Hematopoietic multipotent progenitor cell treated with erythropoietin and hydrocortisone succinate and interleukin-3 and kit ligand, for 6 days (in vitro differentiated cells): ENCODE measurements at regions not wholly inside any gene's neighbourhood (a gene's known extent, or its start where the extent isn't known, plus 50 kb on each side); places are given as distances from the start of the nearest gene placed in this dataset.

Source experiments
- DNase-seq: peaks from one replicate; pipeline ENCODE4 v3.0.0-alpha.2; 2015

GRCh38 chr2:129248198-129248597 is 731.3 kb upstream of the RAB6C start:
- no peak for DNase-seq

GRCh38 chr2:129252781-129253460 is 726.5 kb upstream of the RAB6C start:
- DNase-seq = no peak

- peak; percentile 47 for DNase-seq
Measured at GRCh38 chr2:129253461-129253812, 726.0 kb upstream of the RAB6C start.

DNA sequence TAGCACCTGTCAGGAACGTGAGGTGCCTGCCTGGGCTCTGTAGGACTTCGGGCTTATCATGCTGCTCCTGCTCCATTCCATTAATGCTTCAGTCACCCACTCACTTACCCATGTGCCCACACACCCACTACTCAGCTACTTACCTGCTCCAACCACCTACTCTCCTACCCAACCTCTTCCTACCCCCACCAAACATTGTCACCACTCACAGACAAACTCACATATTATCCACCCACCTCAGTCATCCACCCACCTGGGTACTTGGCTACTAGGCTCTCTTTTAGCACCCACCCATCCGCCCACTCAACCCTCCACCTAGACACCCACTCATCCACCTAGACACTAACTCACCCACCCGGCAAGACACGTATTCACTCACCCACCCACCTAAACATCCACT is 724.7 kb upstream of the RAB6C start:
- DNase-seq = no peak

DNA sequence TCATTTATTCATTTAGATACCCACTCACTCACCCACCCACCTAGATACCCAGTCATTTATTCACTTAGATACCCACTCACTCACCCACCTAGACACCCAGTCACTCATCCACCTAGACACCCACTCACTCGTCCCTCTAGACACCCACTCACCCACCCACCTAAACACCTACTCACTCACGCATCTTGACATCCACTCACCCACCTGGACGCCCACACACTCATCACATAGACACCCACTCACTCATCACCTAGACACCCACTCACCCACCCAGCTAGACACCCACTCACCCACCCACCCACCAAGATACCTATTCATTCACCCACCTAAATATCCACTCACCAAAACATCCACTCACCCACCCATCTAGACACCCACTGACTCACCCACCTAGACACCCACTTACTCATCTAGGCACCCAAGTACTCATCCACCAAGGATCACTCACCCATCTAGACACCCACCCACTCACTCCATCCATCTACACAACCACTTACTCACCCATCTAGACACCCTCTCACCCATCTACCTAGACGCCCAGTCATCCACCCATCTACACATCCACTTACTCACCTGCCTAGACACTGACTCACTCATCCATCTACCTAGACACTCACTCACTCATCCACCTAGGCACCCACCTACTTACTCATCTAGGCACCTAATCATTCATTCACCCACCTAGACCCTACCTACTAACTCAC is 723.7 kb upstream of the RAB6C start:
- no peak for DNase-seq

GRCh38 chr2:129256642-129257041 is 722.8 kb upstream of the RAB6C start:
- no peak for DNase-seq

DNA sequence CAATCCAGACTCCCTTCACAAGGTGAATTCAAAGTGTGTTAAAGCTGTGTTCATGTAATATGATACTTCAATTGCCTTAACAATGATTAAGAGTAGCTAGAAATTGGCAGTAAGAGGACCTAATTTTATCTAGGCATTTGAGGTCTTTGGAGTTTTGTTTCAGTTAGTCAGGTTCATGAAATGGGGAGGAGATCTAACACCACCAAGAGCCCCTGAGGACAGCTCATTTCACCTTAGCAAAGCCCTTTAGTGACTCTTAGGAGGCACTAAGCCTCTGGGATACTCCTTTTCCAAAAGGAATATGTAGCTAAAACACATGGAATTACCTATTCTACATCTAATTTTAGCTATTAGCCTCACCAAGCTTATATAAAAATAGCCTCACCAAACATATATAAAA is 716.5 kb upstream of the RAB6C start:
- DNase-seq = no peak

- DNase-seq = no peak
Measured at GRCh38 chr2:129263939-129264338, 715.5 kb upstream of the RAB6C start.

DNA sequence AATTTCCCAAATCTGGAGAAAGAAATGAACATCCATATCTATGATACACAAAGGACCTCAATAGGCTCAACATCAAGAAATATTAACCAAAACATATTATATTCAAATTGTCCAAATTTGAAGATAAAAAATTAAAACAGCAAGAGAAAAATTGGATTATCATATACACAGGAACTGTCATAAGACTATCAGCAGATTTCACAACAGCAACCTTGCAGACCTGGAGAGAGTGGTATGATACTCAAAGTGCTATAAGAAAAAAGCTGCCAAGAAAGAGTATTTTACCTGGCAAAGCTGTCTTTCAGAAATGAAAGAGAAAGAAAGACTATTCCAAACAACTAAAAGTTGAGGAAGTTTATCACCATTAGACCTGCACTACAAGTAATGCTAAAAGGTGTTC is 711.9 kb upstream of the RAB6C start:
- DNase-seq = no peak

- DNase-seq = no peak
Measured at GRCh38 chr2:129273266-129274037, 706.0 kb upstream of the RAB6C start.

GRCh38 chr2:129274038-129274415 is 705.4 kb upstream of the RAB6C start:
- DNase-seq = no peak

DNA sequence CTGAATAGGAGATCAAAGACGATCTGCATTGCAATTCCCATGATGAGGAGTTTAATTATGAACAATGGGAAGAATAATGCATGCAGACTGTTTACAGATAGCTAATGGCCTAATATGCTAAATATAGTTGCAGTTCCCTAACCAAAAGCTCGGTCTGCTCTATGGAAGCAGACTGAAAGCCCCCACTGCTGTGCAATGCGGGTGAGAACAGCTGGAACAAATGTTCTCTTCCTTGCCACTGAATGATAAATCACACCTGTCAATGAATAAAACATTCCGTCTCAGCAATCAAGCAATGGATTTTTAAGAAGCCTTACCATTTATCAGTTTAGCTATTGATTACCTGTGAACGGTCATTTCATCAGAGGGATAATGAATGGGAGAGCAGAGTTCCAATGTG is 704.5 kb upstream of the RAB6C start:
- DNase-seq = no peak

DNA sequence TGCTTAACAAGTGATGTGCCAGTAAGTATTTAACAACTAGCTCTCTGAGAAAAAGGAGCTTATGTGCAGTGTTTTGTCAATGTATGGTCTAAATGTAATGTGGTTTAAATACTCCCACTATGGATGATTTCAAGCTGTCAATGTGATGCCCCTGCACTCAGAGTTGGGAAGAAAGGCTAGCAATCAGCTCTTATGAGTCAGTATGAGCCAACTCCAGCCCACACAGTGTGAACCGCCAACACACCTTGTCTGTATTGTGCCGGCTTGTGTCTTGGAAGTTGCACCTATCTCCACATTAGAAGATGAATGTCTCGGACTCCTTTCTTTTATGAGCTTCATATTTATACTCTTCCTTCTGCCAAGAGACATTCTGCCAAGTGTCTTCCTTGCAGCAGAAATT is 703.8 kb upstream of the RAB6C start:
- DNase-seq = no peak

- DNase-seq = no peak
Measured at GRCh38 chr2:129276978-129277584, 702.4 kb upstream of the RAB6C start.

DNA sequence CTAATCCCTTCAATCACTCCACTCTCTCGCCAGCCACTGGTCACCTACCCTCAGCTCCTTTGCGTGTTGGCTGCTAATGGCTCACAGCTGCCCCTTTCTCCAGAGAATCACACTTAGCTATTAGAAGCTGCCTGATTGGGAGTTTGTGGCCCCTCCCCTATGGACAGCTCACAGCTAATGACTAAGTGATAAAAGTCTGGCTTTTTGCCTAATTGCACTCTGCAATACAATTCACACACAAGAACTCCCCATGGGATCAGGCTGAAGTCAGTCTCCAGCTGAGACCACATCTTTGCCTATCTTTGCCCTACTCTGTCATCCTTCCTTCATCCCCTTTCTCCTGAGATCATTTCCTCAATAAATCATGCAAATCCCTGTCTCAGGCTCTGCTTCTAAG is 701.9 kb upstream of the RAB6C start:
- DNase-seq = no peak

DNA sequence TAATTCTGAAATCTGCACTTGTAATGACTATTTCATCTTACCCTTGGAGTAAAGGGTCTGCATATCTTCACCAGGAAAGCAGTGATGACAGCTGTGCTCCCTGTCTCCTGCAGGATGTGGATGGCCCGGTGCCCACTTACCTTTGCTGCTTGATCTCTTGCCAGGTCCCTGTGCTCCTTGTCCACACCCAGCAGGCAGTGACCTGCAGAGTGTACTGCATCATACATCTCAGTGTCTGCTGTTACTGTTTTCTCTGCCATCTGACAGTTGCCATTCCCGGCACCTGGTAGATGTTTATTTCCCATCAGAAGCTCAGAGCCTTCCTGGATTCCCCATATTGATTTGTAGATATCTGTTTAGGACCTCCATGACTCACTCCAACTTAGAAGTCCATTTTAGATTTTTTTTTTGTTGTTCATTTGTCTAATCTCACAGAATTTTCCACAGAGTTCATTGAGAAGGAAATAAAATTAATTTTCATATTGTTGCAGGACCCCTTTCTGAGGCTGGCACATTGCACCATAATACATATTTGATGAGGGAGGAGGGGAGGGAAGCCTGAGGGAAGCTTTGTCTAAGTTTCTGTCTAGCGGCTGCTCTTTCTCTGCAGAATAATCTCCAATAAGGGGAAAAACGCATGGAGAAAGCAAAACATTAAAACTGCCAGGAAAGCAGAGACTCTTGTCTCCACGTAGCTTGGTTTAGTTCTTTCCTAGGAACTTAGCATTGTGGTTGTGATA is 697.5 kb upstream of the RAB6C start:
- no peak for DNase-seq

DNA sequence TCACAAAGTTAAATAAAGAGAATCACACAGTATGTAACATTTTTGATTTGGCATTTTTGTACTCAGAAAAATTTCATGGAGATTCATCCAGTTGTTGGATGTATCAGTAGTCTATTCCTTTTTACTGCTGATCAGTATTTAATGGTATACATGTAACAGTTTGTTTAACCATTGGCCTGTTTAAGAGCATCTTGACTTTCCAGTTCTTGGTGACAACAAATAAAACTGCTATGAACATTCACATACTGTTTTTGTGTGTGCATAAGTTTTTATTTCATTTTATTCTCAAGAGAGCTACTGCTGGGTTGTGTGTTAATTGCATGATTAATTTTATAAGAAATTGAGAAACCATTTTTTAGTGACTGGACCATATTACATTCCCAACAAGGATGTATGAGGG is 694.5 kb upstream of the RAB6C start:
- DNase-seq = no peak

DNA sequence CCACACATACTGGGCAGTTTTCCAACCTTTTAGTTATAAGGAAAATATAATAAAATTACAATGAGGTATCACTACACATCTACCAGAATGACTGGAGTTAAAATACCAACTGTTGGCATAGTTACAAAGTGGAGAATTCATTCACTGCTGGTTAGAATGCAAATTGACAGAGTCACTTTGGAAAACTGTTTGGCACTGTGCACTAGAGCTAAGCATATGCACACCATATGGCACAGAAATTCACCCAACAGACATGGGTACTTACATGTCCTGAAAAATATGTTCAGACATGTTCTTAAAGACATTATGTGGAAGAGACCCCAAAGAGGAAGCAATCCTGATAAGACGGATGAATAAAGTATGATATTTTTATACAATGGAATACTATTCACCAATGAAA is 686.1 kb upstream of the RAB6C start:
- no peak for DNase-seq

- no peak for DNase-seq
Measured at GRCh38 chr2:129296396-129296795, 683.1 kb upstream of the RAB6C start.

GRCh38 chr2:129296806-129297205 is 682.7 kb upstream of the RAB6C start:
- no peak for DNase-seq

GRCh38 chr2:129297430-129297829 is 682.0 kb upstream of the RAB6C start:
- no peak for DNase-seq

DNA sequence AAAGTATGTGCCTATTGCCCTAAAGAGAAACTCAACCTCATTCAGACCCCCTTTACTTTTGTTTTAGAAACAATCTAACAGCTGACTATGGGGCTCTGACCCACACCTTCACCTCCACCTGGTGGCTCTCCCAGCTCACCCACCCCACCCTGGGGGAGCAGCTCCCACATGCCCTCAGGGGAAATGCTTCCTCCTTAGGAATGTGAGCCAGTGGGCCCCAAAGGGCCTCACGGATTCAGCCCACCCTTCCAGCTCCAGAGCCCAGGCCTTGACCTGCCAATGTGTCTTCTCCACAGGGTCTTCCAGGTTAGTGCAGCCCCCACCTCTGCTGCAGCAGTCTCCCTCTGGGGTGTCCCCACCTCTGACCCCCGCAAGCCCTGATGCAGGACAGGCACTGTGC is 680.1 kb upstream of the RAB6C start:
- DNase-seq = no peak

DNA sequence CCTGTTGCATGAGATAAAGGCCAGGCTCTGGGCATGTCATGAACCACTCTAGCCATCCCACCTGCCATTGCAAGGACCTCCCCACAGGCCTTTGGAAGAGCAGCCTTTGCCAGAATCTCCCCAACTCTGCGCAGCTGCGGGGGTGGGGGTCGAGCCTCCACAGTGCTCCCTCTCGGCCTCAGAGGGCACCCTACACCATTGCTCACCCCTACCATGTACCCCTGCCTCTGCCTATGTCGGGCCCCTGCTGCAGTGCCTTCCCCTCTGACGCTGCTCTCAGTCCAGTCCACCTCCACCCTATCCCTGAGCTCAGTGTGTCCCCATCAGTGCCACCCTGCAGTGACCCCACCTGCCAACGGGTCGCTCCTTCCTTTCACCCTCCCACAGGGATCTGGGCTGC is 679.7 kb upstream of the RAB6C start:
- DNase-seq = no peak
